ENCODE measurements at regions not wholly inside any gene's neighbourhood (a gene's known extent, or its start where the extent isn't known, plus 50 kb on each side); places are given as distances from the start of the nearest gene placed in this dataset.

GRCh38 chr13:60756306-60756705, 359.3 kb downstream of the TDRD3 start:
- Histone ChIP-seq H3K4me1 (no peaks in the 10 kb centered on the region), H3K27ac (no peak overlapping the region), H3K9me3 (no peaks in the 10 kb centered on the region), H3K36me3 (no peaks in the 10 kb centered on the region), H3K4me3 (no peak overlapping the region), H3K27me3 (no peaks in the 10 kb centered on the region)
- ATAC-seq: no peak
- in situ Hi-C loops (cut with MboI; ENCODE audit: low sequenced_read_pairs in 4 of 4): no loop called here
- DNase-seq: no peak
- TF ChIP-seq POLR2A (IDR thresholded peaks at IDR 0.05) (no peak), CTCF (IDR thresholded peaks at IDR 0.05 in 4 of 5, conservative IDR thresholded peaks at IDR 0.05 in 1 of 5) (no peak)
- intact Hi-C loops (cut with DNase I; ENCODE audit: low total_unique reads): no loop called here

- no peak for ATAC-seq
- H3K27me3 ChIP-seq: no peaks in the 10 kb centered on the region
- intact Hi-C loops (cut with DNase I; ENCODE audit: low total_unique reads): no loop called here
These were observed 358.6 kb downstream of the TDRD3 start for GRCh38 chr13:60755380-60756163.

GRCh38 chr13:60754211-60755090, 357.4 kb downstream of the TDRD3 start:
- Histone ChIP-seq H3K27ac (no peak overlapping the region), H3K27me3 (no peaks in the 10 kb centered on the region), H3K4me1 (no peaks in the 10 kb centered on the region), H3K9me3 (no peaks in the 10 kb centered on the region), H3K36me3 (no peaks in the 10 kb centered on the region), H3K4me3 (no peak overlapping the region)
- ATAC-seq (no peak), DNase-seq (no peak)
- intact Hi-C loops (cut with DNase I; ENCODE audit: low total_unique reads) (no loop called here), in situ Hi-C loops (cut with MboI; ENCODE audit: low sequenced_read_pairs in 4 of 4) (no loop called here)
- TF ChIP-seq POLR2A (IDR thresholded peaks at IDR 0.05): no peak
- no peak for TF ChIP-seq CTCF (IDR thresholded peaks at IDR 0.05 in 4 of 5, conservative IDR thresholded peaks at IDR 0.05 in 1 of 5)

More at GRCh38 chr13:60755380-60756163, 358.6 kb downstream of the TDRD3 start:
- Histone ChIP-seq H3K27ac (no peak overlapping the region), H3K9me3 (no peaks in the 10 kb centered on the region), H3K4me1 (no peaks in the 10 kb centered on the region), H3K4me3 (no peak overlapping the region), H3K36me3 (no peaks in the 10 kb centered on the region)
- no peak for DNase-seq
- in situ Hi-C loops (cut with MboI; ENCODE audit: low sequenced_read_pairs in 4 of 4): no loop called here
- TF ChIP-seq POLR2A (IDR thresholded peaks at IDR 0.05) (no peak), CTCF (IDR thresholded peaks at IDR 0.05 in 4 of 5, conservative IDR thresholded peaks at IDR 0.05 in 1 of 5) (no peak)

- Histone ChIP-seq H3K27ac (no peak overlapping the region), H3K4me3 (no peak overlapping the region), H3K4me1 (no peaks in the 10 kb centered on the region), H3K9me3 (no peaks in the 10 kb centered on the region), H3K27me3 (no peaks in the 10 kb centered on the region), H3K36me3 (no peaks in the 10 kb centered on the region)
- ATAC-seq (no peak), DNase-seq (no peak)
- in situ Hi-C loops (cut with MboI; ENCODE audit: low sequenced_read_pairs in 4 of 4) (no loop called here), intact Hi-C loops (cut with DNase I; ENCODE audit: low total_unique reads) (no loop called here)
- TF ChIP-seq CTCF (IDR thresholded peaks at IDR 0.05 in 4 of 5, conservative IDR thresholded peaks at IDR 0.05 in 1 of 5): no peak
- TF ChIP-seq POLR2A (IDR thresholded peaks at IDR 0.05): no peak
These were observed 356.6 kb downstream of the TDRD3 start for GRCh38 chr13:60753641-60754040.

Data from gastrocnemius medialis (tissue), 4 donors.